ENCODE measurements at regions not wholly inside any gene's neighbourhood (a gene's known extent, or its start where the extent isn't known, plus 50 kb on each side); places are given as distances from the start of the nearest gene placed in this dataset.

GRCh38 chr3:168990621-168991020 is 672.9 kb downstream of the MECOM start:
- Mint-ChIP-seq H3K9me3 (no peaks in the 10 kb centered on the region), H3K36me3 (ENCODE audit: low read depth) (no peaks in the 10 kb centered on the region), H3K27me3 (no peaks in the 10 kb centered on the region), H3K4me1 (ENCODE audit: low read depth) (no peaks in the 10 kb centered on the region), H3K27ac (no peak overlapping the region), H3K4me3 (no peak overlapping the region)
- DNase-seq = no peak

- H3K4me3 Mint-ChIP-seq = no peak overlapping the region
- H3K27me3 Mint-ChIP-seq = no peaks in the 10 kb centered on the region
- no peaks in the 10 kb centered on the region for H3K9me3 Mint-ChIP-seq
- H3K4me1 Mint-ChIP-seq (ENCODE audit: low read depth) = no peaks in the 10 kb centered on the region
- no peaks in the 10 kb centered on the region for H3K36me3 Mint-ChIP-seq (ENCODE audit: low read depth)
- DNase-seq = no peak
- no peak overlapping the region for H3K27ac Mint-ChIP-seq
These were observed 673.4 kb downstream of the MECOM start for GRCh38 chr3:168990134-168990533.

GRCh38 chr3:168989396-168989795 is 674.1 kb downstream of the MECOM start:
- Mint-ChIP-seq H3K27ac (no peak overlapping the region), H3K27me3 (no peaks in the 10 kb centered on the region), H3K36me3 (ENCODE audit: low read depth) (no peaks in the 10 kb centered on the region), H3K4me3 (no peak overlapping the region), H3K9me3 (no peaks in the 10 kb centered on the region), H3K4me1 (ENCODE audit: low read depth) (no peaks in the 10 kb centered on the region)
- DNase-seq = no peak

GRCh38 chr3:168988853-168989252 is 674.7 kb downstream of the MECOM start:
- no peaks in the 10 kb centered on the region for H3K36me3 Mint-ChIP-seq (ENCODE audit: low read depth)
- H3K4me3 Mint-ChIP-seq = no peak overlapping the region
- no peak overlapping the region for H3K27ac Mint-ChIP-seq
- H3K27me3 Mint-ChIP-seq = no peaks in the 10 kb centered on the region
- H3K4me1 Mint-ChIP-seq (ENCODE audit: low read depth) = no peaks in the 10 kb centered on the region
- no peak for DNase-seq
- H3K9me3 Mint-ChIP-seq = no peaks in the 10 kb centered on the region

- H3K9me3 Mint-ChIP-seq = no peaks in the 10 kb centered on the region
- no peaks in the 10 kb centered on the region for H3K27me3 Mint-ChIP-seq
- no peak for DNase-seq
- no peak overlapping the region for H3K27ac Mint-ChIP-seq
- no peak overlapping the region for H3K4me3 Mint-ChIP-seq
- no peaks in the 10 kb centered on the region for H3K36me3 Mint-ChIP-seq (ENCODE audit: low read depth)
- H3K4me1 Mint-ChIP-seq (ENCODE audit: low read depth) = no peaks in the 10 kb centered on the region
These were observed 678.6 kb downstream of the MECOM start for GRCh38 chr3:168984872-168985271.

GRCh38 chr3:168983046-168983445 is 680.5 kb downstream of the MECOM start:
- no peaks in the 10 kb centered on the region for H3K36me3 Mint-ChIP-seq (ENCODE audit: low read depth)
- H3K27ac Mint-ChIP-seq = no peak overlapping the region
- H3K4me1 Mint-ChIP-seq (ENCODE audit: low read depth) = no peaks in the 10 kb centered on the region
- H3K27me3 Mint-ChIP-seq = no peaks in the 10 kb centered on the region
- no peak for DNase-seq
- H3K4me3 Mint-ChIP-seq = no peak overlapping the region
- H3K9me3 Mint-ChIP-seq = no peaks in the 10 kb centered on the region

GRCh38 chr3:168981396-168981795 is 682.1 kb downstream of the MECOM start:
- DNase-seq = no peak
- no peaks in the 10 kb centered on the region for H3K9me3 Mint-ChIP-seq
- no peaks in the 10 kb centered on the region for H3K36me3 Mint-ChIP-seq (ENCODE audit: low read depth)
- no peak overlapping the region for H3K4me3 Mint-ChIP-seq
- H3K27me3 Mint-ChIP-seq = no peaks in the 10 kb centered on the region
- no peak overlapping the region for H3K27ac Mint-ChIP-seq
- no peaks in the 10 kb centered on the region for H3K4me1 Mint-ChIP-seq (ENCODE audit: low read depth)

GRCh38 chr3:168977716-168978374 is 685.7 kb downstream of the MECOM start:
- no peaks in the 10 kb centered on the region for H3K36me3 Mint-ChIP-seq (ENCODE audit: low read depth)

GRCh38 chr3:168976969-168977368 is 686.5 kb downstream of the MECOM start:
- Mint-ChIP-seq H3K36me3 (ENCODE audit: low read depth) (no peaks in the 10 kb centered on the region), H3K9me3 (no peaks in the 10 kb centered on the region), H3K27me3 (no peaks in the 10 kb centered on the region), H3K27ac (no peak overlapping the region), H3K4me1 (ENCODE audit: low read depth) (no peaks in the 10 kb centered on the region), H3K4me3 (no peak overlapping the region)
- no peak for DNase-seq

More at GRCh38 chr3:168977716-168978374, 685.7 kb downstream of the MECOM start:
- Mint-ChIP-seq H3K4me1 (ENCODE audit: low read depth) (no peaks in the 10 kb centered on the region), H3K9me3 (no peaks in the 10 kb centered on the region), H3K27ac (no peak overlapping the region), H3K27me3 (no peaks in the 10 kb centered on the region), H3K4me3 (no peak overlapping the region)
- no peak for DNase-seq

GRCh38 chr3:168975576-168975975 is 687.9 kb downstream of the MECOM start:
- Mint-ChIP-seq H3K4me3 (no peak overlapping the region), H3K4me1 (ENCODE audit: low read depth) (no peaks in the 10 kb centered on the region), H3K36me3 (ENCODE audit: low read depth) (no peaks in the 10 kb centered on the region), H3K9me3 (no peaks in the 10 kb centered on the region), H3K27me3 (no peaks in the 10 kb centered on the region), H3K27ac (no peak overlapping the region)
- DNase-seq = no peak

- Mint-ChIP-seq H3K9me3 (no peaks in the 10 kb centered on the region), H3K4me1 (ENCODE audit: low read depth) (no peaks in the 10 kb centered on the region), H3K27me3 (no peaks in the 10 kb centered on the region), H3K27ac (no peak overlapping the region), H3K36me3 (ENCODE audit: low read depth) (no peaks in the 10 kb centered on the region), H3K4me3 (no peak overlapping the region)
- no peak for DNase-seq
These were observed 688.7 kb downstream of the MECOM start for GRCh38 chr3:168974617-168975403.

- Mint-ChIP-seq H3K9me3 (no peaks in the 10 kb centered on the region), H3K4me3 (no peak overlapping the region), H3K36me3 (ENCODE audit: low read depth) (no peaks in the 10 kb centered on the region), H3K27ac (no peak overlapping the region), H3K4me1 (ENCODE audit: low read depth) (no peaks in the 10 kb centered on the region), H3K27me3 (no peaks in the 10 kb centered on the region)
- DNase-seq = no peak
These were observed 689.6 kb downstream of the MECOM start for GRCh38 chr3:168973897-168974296.

GRCh38 chr3:168973206-168973605 is 690.3 kb downstream of the MECOM start:
- no peaks in the 10 kb centered on the region for H3K27me3 Mint-ChIP-seq
- no peaks in the 10 kb centered on the region for H3K4me1 Mint-ChIP-seq (ENCODE audit: low read depth)
- H3K9me3 Mint-ChIP-seq = no peaks in the 10 kb centered on the region
- no peak overlapping the region for H3K4me3 Mint-ChIP-seq
- DNase-seq = no peak
- H3K36me3 Mint-ChIP-seq (ENCODE audit: low read depth) = no peaks in the 10 kb centered on the region
- no peak overlapping the region for H3K27ac Mint-ChIP-seq

GRCh38 chr3:168968609-168969008 is 694.9 kb downstream of the MECOM start:
- Mint-ChIP-seq H3K4me3 (no peak overlapping the region), H3K27me3 (no peaks in the 10 kb centered on the region), H3K27ac (no peak overlapping the region)

GRCh38 chr3:168964736-168965135 is 698.8 kb downstream of the MECOM start:
- no peaks in the 10 kb centered on the region for H3K9me3 Mint-ChIP-seq
- no peaks in the 10 kb centered on the region for H3K36me3 Mint-ChIP-seq (ENCODE audit: low read depth)
- no peak overlapping the region for H3K27ac Mint-ChIP-seq
- no peak for DNase-seq
- H3K4me1 Mint-ChIP-seq (ENCODE audit: low read depth) = no peaks in the 10 kb centered on the region
- no peaks in the 10 kb centered on the region for H3K27me3 Mint-ChIP-seq
- no peak overlapping the region for H3K4me3 Mint-ChIP-seq

More at GRCh38 chr3:168968609-168969008, 694.9 kb downstream of the MECOM start:
- Mint-ChIP-seq H3K9me3 (no peaks in the 10 kb centered on the region), H3K36me3 (ENCODE audit: low read depth) (no peaks in the 10 kb centered on the region), H3K4me1 (ENCODE audit: low read depth) (no peaks in the 10 kb centered on the region)
- no peak for DNase-seq
